HEK293T (cell line): ENCODE measurements at regions not wholly inside any gene's neighbourhood (a gene's known extent, or its start where the extent isn't known, plus 50 kb on each side); places are given as distances from the start of the nearest gene placed in this dataset.

Experiments
- ARNT ChIP-seq: fragments of 450-650 bp; IDR thresholded peaks from 2 replicates; pipeline ENCODE4 v1.6.1; 2017; ENCODE audit warnings: mild to moderate bottlenecking
- BHLHE40 ChIP-seq: fragments of 450-650 bp; IDR thresholded peaks from 2 replicates; pipeline ENCODE4 v1.6.1; 2016; ENCODE audit warnings: mild to moderate bottlenecking, moderate library complexity, borderline replicate concordance
- CTBP1 ChIP-seq: fragments of 450-650 bp; IDR thresholded peaks from 2 replicates; pipeline ENCODE4 v1.6.1; 2016; ENCODE audit warnings: borderline replicate concordance
- ELF4 ChIP-seq: fragments of 450-650 bp; IDR thresholded peaks from 2 replicates; pipeline ENCODE4 v1.6.1; 2017; ENCODE audit warnings: antibody characterized with exemption
- FOXK2 ChIP-seq: fragments of 450-650 bp; IDR thresholded peaks from 2 replicates; pipeline ENCODE4 v1.6.1; 2016; ENCODE audit warnings: mild to moderate bottlenecking
- FOXM1 ChIP-seq: fragments of 450-650 bp; IDR thresholded peaks from 2 replicates; pipeline ENCODE4 v1.6.1; 2017; ENCODE audit warnings: mild to moderate bottlenecking, borderline replicate concordance
- NFRKB ChIP-seq: fragments of 450-650 bp; IDR thresholded peaks from 2 replicates; pipeline ENCODE4 v1.6.1; 2016; ENCODE audit warnings: mild to moderate bottlenecking, moderate library complexity
- SP1 ChIP-seq: fragments of 450-650 bp; IDR thresholded peaks from 2 replicates; pipeline ENCODE4 v1.6.1; 2017
- SUZ12 ChIP-seq: fragments of 450-650 bp; IDR thresholded peaks from 2 replicates; pipeline ENCODE4 v1.6.1; 2016; ENCODE audit warnings: mild to moderate bottlenecking
- ZNF384 ChIP-seq: fragments of 450-650 bp; IDR thresholded peaks from 2 replicates; pipeline ENCODE4 v1.6.1; 2016
- TF ChIP-seq, protein P1 (sequence below): fragments of 450-650 bp; IDR thresholded peaks from 2 replicates; pipeline ENCODE4 v1.6.1; 2016

DNA sequence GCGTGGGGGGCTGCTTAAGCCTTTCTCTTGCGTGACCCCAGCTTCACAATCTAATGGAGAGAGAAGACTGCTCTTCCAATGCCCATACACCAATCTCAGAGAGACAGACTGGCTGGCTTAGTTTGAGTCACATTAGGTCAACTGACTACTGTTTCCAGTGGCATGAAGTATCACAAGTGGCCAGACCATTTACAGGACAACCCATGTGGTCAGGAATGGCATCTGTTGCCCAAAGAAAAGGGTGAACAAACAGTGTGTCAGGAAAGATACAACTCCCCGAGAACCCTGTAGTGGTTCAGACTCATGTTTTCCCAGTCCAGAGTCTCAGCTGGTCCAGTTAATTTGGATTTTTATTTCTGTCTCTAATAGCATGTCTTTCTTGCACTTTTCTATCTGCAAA lies 177.4 kb upstream of the IL12B start:
- TF ChIP-seq CTBP1 (no peak), SP1 (no peak), ARNT (no peak), ELF4 (no peak), FOXK2 (no peak), BHLHE40 (no peak), SUZ12 (no peak), ZNF384 (no peak), NFRKB (no peak), FOXM1 (no peak)
- TF ChIP-seq, protein P1, sequence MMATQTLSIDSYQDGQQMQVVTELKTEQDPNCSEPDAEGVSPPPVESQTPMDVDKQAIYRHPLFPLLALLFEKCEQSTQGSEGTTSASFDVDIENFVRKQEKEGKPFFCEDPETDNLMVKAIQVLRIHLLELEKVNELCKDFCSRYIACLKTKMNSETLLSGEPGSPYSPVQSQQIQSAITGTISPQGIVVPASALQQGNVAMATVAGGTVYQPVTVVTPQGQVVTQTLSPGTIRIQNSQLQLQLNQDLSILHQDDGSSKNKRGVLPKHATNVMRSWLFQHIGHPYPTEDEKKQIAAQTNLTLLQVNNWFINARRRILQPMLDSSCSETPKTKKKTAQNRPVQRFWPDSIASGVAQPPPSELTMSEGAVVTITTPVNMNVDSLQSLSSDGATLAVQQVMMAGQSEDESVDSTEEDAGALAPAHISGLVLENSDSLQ: no peak
